GM12878 (cell line): ENCODE measurements at regions not wholly inside any gene's neighbourhood (a gene's known extent, or its start where the extent isn't known, plus 50 kb on each side); places are given as distances from the start of the nearest gene placed in this dataset.

Experiments
- ATAC-seq: fragments of 200-7000 bp; cut with Tn5 transposase; 3 replicates; pipeline ENCODE4 v1.9.1; 2020; ENCODE audit warnings: mild to moderate bottlenecking, moderate library complexity
- BruUV-seq: library from RNA; stranded (reverse); fragments of 400-500 nt; replicated peaks from 2 replicates; lab custom pipeline; 2021; lab: Mats Ljungman, UMichigan
- CTCF ChIA-PET: fragments of 300-600 bp; sonication (Branson Sonifier 250); formaldehyde crosslinking; extraction: SDS; loops from one replicate; lab custom pipeline; 2021; ENCODE audit warnings: inconsistent platforms; lab: Yijun Ruan, JAX
- POLR2A ChIA-PET: fragments of 350-600 bp; formaldehyde crosslinking; extraction: SDS; loops from one replicate; lab custom pipeline; 2021; ENCODE audit warnings: inconsistent platforms; lab: Charles Lee
- RAD21 ChIA-PET: fragments of 300-600 bp; sonication (Branson Sonifier 250); formaldehyde crosslinking; loops from one replicate; lab custom pipeline; 2023; ENCODE audit warnings: antibody characterized with exemption; ENCODE audit not compliant: unreplicated experiment; lab: Charles Lee
- SMC1A ChIA-PET: fragments of 300-600 bp; sonication (Branson Sonifier 250); formaldehyde crosslinking; loops from one replicate; lab custom pipeline; 2023; ENCODE audit not compliant: unreplicated experiment, uncharacterized antibody; lab: Charles Lee
- DNase-seq: peaks from one replicate; pipeline ENCODE4 v3.0.0-alpha.2; 2011; ENCODE audit warnings: low read depth, low spot score
- FAIRE-seq: peaks from 3 replicates; lab custom pipeline; 2011; peaks lifted over from hg19 to GRCh38; lab: Jason Lieb, UNC
- H2AFZ ChIP-seq: 2 replicates; pipeline ENCODE4 v1.6.0; 2011; ENCODE audit warnings: low read depth, low read length, control low read depth; ENCODE audit not compliant: control insufficient read depth
- H3K27ac ChIP-seq: 2 replicates; pipeline ENCODE4 v1.5.1; 2011; ENCODE audit warnings: control low read depth; ENCODE audit not compliant: control insufficient read depth, insufficient read depth
- H3K27me3 ChIP-seq, 2 experiments: replicated peaks in 1 of 2; 2 replicates each; pipeline versions ENCODE4 v1.6.0 to v1.6.1; 2011; ENCODE audit warnings: low read length in 1 of 2; ENCODE audit not compliant: control insufficient read depth in 2 of 2, insufficient read depth in 2 of 2
- H3K36me3 ChIP-seq, 2 experiments: 2 replicates each; pipeline ENCODE4 v1.5.1; 2011; ENCODE audit warnings: low read length in 1 of 2; ENCODE audit not compliant: control insufficient read depth in 2 of 2, insufficient read depth in 2 of 2
- H3K4me1 ChIP-seq: 2 replicates; pipeline ENCODE4 v1.6.1; 2011; ENCODE audit warnings: mild to moderate bottlenecking, low read length, moderate library complexity, mixed read lengths; ENCODE audit not compliant: control insufficient read depth, insufficient read depth
- H3K4me2 ChIP-seq: 2 replicates; pipeline ENCODE4 v1.6.0; 2011; ENCODE audit warnings: control low read depth; ENCODE audit not compliant: control insufficient read depth, insufficient read depth
- H3K4me3 ChIP-seq: fragments of 200-600 bp; sonication (generic); 2 replicates; pipeline ENCODE4 v1.5.1; 2016
- H3K79me2 ChIP-seq: 2 replicates; pipeline ENCODE4 v1.6.0; 2011; ENCODE audit warnings: low read length; ENCODE audit not compliant: control insufficient read depth, insufficient read depth
- H3K9ac ChIP-seq: 2 replicates; pipeline ENCODE4 v1.8.0; 2011; ENCODE audit warnings: low read length, control low read depth, mixed read lengths; ENCODE audit not compliant: control insufficient read depth, insufficient read depth
- H3K9me3 ChIP-seq: replicated peaks from 3 replicates; pipeline ENCODE4 v1.5.1; 2011; ENCODE audit warnings: mild to moderate bottlenecking, low read length; ENCODE audit not compliant: control insufficient read depth, insufficient read depth
- H4K20me1 ChIP-seq: 2 replicates; pipeline ENCODE4 v1.6.0; 2011; ENCODE audit not compliant: control insufficient read depth, insufficient read depth
- DPF2 ChIP-seq: fragments of 450-650 bp; IDR thresholded peaks from 2 replicates; pipeline ENCODE4 v1.6.1; 2017; ENCODE audit warnings: mild to moderate bottlenecking
- ESRRA ChIP-seq: IDR thresholded peaks from 2 replicates; pipeline ENCODE4 v1.6.1; 2012; ENCODE audit warnings: mild to moderate bottlenecking, low read length, improper control_type of control experiment
- FOXK2 ChIP-seq: fragments of 450-650 bp; IDR thresholded peaks from 2 replicates; pipeline ENCODE4 v1.6.1; 2017; ENCODE audit warnings: mild to moderate bottlenecking, moderate library complexity
- GATAD2B ChIP-seq: fragments of 450-650 bp; conservative IDR thresholded peaks from 2 replicates; pipeline ENCODE4 v1.6.1; 2017; ENCODE audit warnings: low read depth, mild to moderate bottlenecking, moderate library complexity
- HDGF ChIP-seq: fragments of 450-650 bp; IDR thresholded peaks from 2 replicates; pipeline ENCODE4 v1.6.1; 2016; ENCODE audit warnings: antibody characterized with exemption
- RB1 ChIP-seq: fragments of 450-650 bp; formaldehyde crosslinking; IDR thresholded peaks from 2 replicates; pipeline ENCODE4 v1.6.1; 2017; ENCODE audit warnings: mild to moderate bottlenecking, borderline replicate concordance
- SMARCA5 ChIP-seq: fragments of 450-650 bp; IDR thresholded peaks from 2 replicates; pipeline ENCODE4 v1.6.1; 2017; ENCODE audit warnings: mild to moderate bottlenecking
- YY1 ChIP-seq: IDR thresholded peaks from 2 replicates; pipeline ENCODE4 v1.6.1; 2011; ENCODE audit warnings: low read depth, mild to moderate bottlenecking, low read length
- ZNF207 ChIP-seq: fragments of 450-650 bp; IDR thresholded peaks from 2 replicates; pipeline ENCODE4 v1.6.1; 2014; ENCODE audit warnings: antibody characterized with exemption, mild to moderate bottlenecking, borderline replicate concordance
- whole genome bisulfite sequencing: methylation state at CpG from one replicate; pipeline ENCODE4 v1.1.6; 2016; ENCODE audit warnings: low lambda C conversion rate; ENCODE audit not compliant: insufficient replicate concordance, insufficient coverage; ENCODE audit errors: missing lambda C conversion rate; 5-methylcytosine and 5-hydroxymethylcytosine counted together
- in situ Hi-C: fragments of 300-500 bp; cut with MboI; formaldehyde crosslinking; loops from 9 replicates; pipeline ENCODE4 v1.14.3; 2018; ENCODE audit warnings: mixed read lengths
- intact Hi-C: fragments of 100-400 bp; cut with micrococcal nuclease; formaldehyde crosslinking; loops from one replicate; pipeline ENCODE4 v1.14.2; 2022; ENCODE audit not compliant: unreplicated experiment
- TF ChIP-seq, protein P1 (sequence below): IDR thresholded peaks from 2 replicates; pipeline ENCODE4 v1.6.1; 2011; ENCODE audit warnings: borderline replicate concordance, low read depth, mild to moderate bottlenecking, moderate library complexity, low read length; ENCODE audit not compliant: insufficient read depth, poor library complexity, severe bottlenecking

DNA sequence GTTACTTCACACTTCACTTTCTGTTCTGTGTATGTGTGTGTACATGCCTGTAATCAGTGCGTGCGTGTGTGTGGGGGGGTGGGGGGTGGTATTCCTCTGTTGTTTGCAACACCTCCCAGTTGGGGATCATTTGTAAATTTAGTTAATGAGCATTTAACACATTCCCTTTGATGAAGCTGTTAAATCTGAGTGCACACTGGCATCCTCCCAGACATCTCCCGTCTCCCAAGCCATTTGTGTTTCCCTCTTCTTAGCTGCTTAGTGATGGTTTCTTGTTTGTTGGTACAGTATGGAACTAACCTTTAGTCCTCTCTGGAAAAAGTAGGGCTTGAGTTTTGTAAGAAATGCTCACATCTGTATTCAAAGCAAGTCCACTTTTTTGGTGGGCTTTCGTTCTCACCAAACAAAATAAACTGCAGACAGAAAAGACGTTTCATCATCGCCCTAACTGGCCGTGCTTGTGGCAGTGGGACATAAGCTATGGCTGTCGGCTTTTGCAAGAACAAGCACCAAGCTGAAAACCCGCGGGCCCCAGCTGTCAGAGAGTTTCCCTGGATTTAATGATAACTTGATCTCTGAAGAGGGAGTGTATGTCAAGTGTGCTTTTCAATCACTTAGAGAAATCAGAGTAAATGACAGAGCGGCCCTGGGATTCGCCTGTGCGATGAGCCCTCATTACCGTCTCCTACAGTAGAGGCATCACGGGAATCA lies 54.9 kb upstream of the SASH1 start:
- ChIA-PET CTCF (no interaction called here), SMC1A (no interaction called here), RAD21 (no interaction called here), POLR2A (no interaction called here)
- no TSS peak for BruUV-seq
- Histone ChIP-seq H3K4me1 (no peaks in the 10 kb centered on the region), H3K9ac (no peak overlapping the region), H3K9me3 (no peaks in the 10 kb centered on the region), H3K4me3 (no peak overlapping the region), H3K27me3 (no peaks in the 10 kb centered on the region; a peak in 2 of 4 replicates), H2AFZ (no peak overlapping the region), H4K20me1 (no peaks in the 10 kb centered on the region), H3K36me3 (no peaks in the 10 kb centered on the region), H3K4me2 (no peak overlapping the region), H3K27ac (no peak overlapping the region), H3K79me2 (no peaks in the 10 kb centered on the region)
- intact Hi-C loops = no loop called here
- FAIRE-seq = no peak
- in situ Hi-C loops = no loop called here
- DNase-seq = no peak
- no peak for TF ChIP-seq ZNF207
- TF ChIP-seq, protein P1, sequence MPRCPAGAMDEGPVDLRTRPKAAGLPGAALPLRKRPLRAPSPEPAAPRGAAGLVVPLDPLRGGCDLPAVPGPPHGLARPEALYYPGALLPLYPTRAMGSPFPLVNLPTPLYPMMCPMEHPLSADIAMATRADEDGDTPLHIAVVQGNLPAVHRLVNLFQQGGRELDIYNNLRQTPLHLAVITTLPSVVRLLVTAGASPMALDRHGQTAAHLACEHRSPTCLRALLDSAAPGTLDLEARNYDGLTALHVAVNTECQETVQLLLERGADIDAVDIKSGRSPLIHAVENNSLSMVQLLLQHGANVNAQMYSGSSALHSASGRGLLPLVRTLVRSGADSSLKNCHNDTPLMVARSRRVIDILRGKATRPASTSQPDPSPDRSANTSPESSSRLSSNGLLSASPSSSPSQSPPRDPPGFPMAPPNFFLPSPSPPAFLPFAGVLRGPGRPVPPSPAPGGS = no peak
- no peak for TF ChIP-seq SMARCA5
- TF ChIP-seq RB1 = no peak
- TF ChIP-seq GATAD2B = no peak
- no peak for TF ChIP-seq FOXK2
- no peak for ATAC-seq
- WGBS = 55% methylated on average over 15 of the region's 15 CpGs

- FAIRE-seq = no peak
Observed at GRCh38 chr6:148288541-148288940, 54.1 kb upstream of the SASH1 start.

More at GRCh38 chr6:148288541-148288940, 54.1 kb upstream of the SASH1 start:
- ChIA-PET CTCF (no interaction called here), POLR2A (no interaction called here), SMC1A (no interaction called here), RAD21 (no interaction called here)
- H3K79me2 ChIP-seq = no peaks in the 10 kb centered on the region
- no peaks in the 10 kb centered on the region for H3K4me1 ChIP-seq
- no peaks in the 10 kb centered on the region for H3K36me3 ChIP-seq
- H4K20me1 ChIP-seq = no peaks in the 10 kb centered on the region
- no peak for DNase-seq
- H3K4me3 ChIP-seq = no peak overlapping the region
- no peak overlapping the region for H3K4me2 ChIP-seq
- H3K27me3 ChIP-seq = peaks cover 0 to 2% of the 10 kb centered on the region in 2 experiments; a peak in 2 of 4 replicates
- no peak for ATAC-seq
- TF ChIP-seq DPF2 = no peak
- no peak for TF ChIP-seq YY1
- no peak for TF ChIP-seq ESRRA
- TF ChIP-seq ZNF207 = no peak
- no peak for TF ChIP-seq HDGF
- 16% methylated on average over 4 of the region's 4 CpGs for WGBS
- in situ Hi-C loops = no loop called here
- H3K9ac ChIP-seq = no peak overlapping the region
- H3K9me3 ChIP-seq = no peaks in the 10 kb centered on the region
- H3K27ac ChIP-seq = no peak overlapping the region
- intact Hi-C loops = no loop called here
- H2AFZ ChIP-seq = no peak overlapping the region
- no TSS peak for BruUV-seq
